HEK293 (cell line): ENCODE measurements at regions not wholly inside any gene's neighbourhood (a gene's known extent, or its start where the extent isn't known, plus 50 kb on each side); places are given as distances from the start of the nearest gene placed in this dataset.

ENCODE experiments used
- CTCF ChIA-PET: fragments of 350-600 bp; formaldehyde crosslinking; extraction: SDS; loops from one replicate; lab custom pipeline; 2021; ENCODE audit warnings: antibody characterized with exemption; lab: Yijun Ruan, JAX
- POLR2A ChIA-PET: fragments of 300-600 bp; formaldehyde crosslinking; extraction: SDS; loops from one replicate; lab custom pipeline; 2020; ENCODE audit warnings: antibody characterized with exemption, inconsistent platforms; lab: Yijun Ruan, JAX
- H3K27ac ChIP-seq: fragments of 200-500 bp; sonication (Bioruptor generic); 2 replicates; pipeline ENCODE4 v1.5.1; 2014; ENCODE audit warnings: low read depth, low read length, control low read depth, inconsistent platforms; ENCODE audit errors: extremely low read depth
- H3K36me3 ChIP-seq, 2 experiments: fragments of 200-500 bp in 1 of 2; sonication (Bioruptor generic) in 1 of 2; 1 replicate in 1 of 2; 2 replicates in 1 of 2; pipeline ENCODE4 v1.5.1; 2014 to 2017; ENCODE audit warnings: inconsistent platforms in 2 of 2, low read length in 2 of 2; ENCODE audit not compliant: control insufficient read depth in 2 of 2, insufficient read depth in 1 of 2
- H3K4me1 ChIP-seq: fragments of 200-500 bp; sonication (Bioruptor generic); 2 replicates; pipeline ENCODE4 v1.5.1; 2014; ENCODE audit warnings: mild to moderate bottlenecking, low read length, inconsistent platforms; ENCODE audit not compliant: control insufficient read depth, insufficient read depth
- H3K4me3 ChIP-seq: 2 replicates; pipeline ENCODE4 v1.5.1; 2011; ENCODE audit warnings: low read depth, mild to moderate bottlenecking, control low read depth, low read length, moderate library complexity
- H3K9me3 ChIP-seq: fragments of 200-500 bp; sonication (Bioruptor generic); 2 replicates; pipeline ENCODE4 v1.5.1; 2014; ENCODE audit warnings: low read depth, low read length, inconsistent platforms; ENCODE audit not compliant: control insufficient read depth, insufficient read depth
- CTCF ChIP-seq: fragments of 450-650 bp; formaldehyde crosslinking; IDR thresholded peaks from 2 replicates; pipeline ENCODE4 v1.5.1; 2016; ENCODE audit warnings: missing biosample characterization, missing genetic modification characterization
- REST ChIP-seq: fragments of 450-650 bp; formaldehyde crosslinking; IDR thresholded peaks from 2 replicates; pipeline ENCODE4 v1.5.1; 2016; ENCODE audit warnings: missing biosample characterization, missing genetic modification characterization
- YY1 ChIP-seq: fragments of 450-650 bp; formaldehyde crosslinking; IDR thresholded peaks from 2 replicates; pipeline ENCODE4 v1.5.1; 2018; ENCODE audit warnings: missing biosample characterization, missing genetic modification characterization
- ZBTB49 ChIP-seq: fragments of 450-650 bp; formaldehyde crosslinking; IDR thresholded peaks from 2 replicates; pipeline ENCODE4 v1.5.1; 2016; ENCODE audit warnings: missing biosample characterization, missing genetic modification characterization, low read depth
- ZNF114 ChIP-seq: fragments of 450-650 bp; formaldehyde crosslinking; IDR thresholded peaks from 2 replicates; pipeline ENCODE4 v1.5.0; 2017; ENCODE audit warnings: missing biosample characterization, missing genetic modification characterization
- ZNF2 ChIP-seq: fragments of 450-650 bp; formaldehyde crosslinking; IDR thresholded peaks from 2 replicates; pipeline ENCODE4 v1.5.1; 2016; ENCODE audit warnings: missing biosample characterization, missing genetic modification characterization
- ZNF211 ChIP-seq: fragments of 450-650 bp; formaldehyde crosslinking; IDR thresholded peaks from 2 replicates; pipeline ENCODE4 v1.5.1; 2016; ENCODE audit warnings: low read depth, missing biosample characterization, missing genetic modification characterization
- ZNF324 ChIP-seq: fragments of 450-650 bp; formaldehyde crosslinking; IDR thresholded peaks from 2 replicates; pipeline ENCODE4 v1.5.1; 2016; ENCODE audit warnings: missing biosample characterization, missing genetic modification characterization
- ZNF449 ChIP-seq: fragments of 450-650 bp; formaldehyde crosslinking; IDR thresholded peaks from 2 replicates; pipeline ENCODE4 v1.5.1; 2017; ENCODE audit warnings: missing biosample characterization, mild to moderate bottlenecking, missing genetic modification characterization, moderate library complexity
- ZNF580 ChIP-seq: fragments of 450-650 bp; formaldehyde crosslinking; IDR thresholded peaks from 2 replicates; pipeline ENCODE4 v1.5.1; 2016; ENCODE audit warnings: missing biosample characterization, missing genetic modification characterization
- ZNF623 ChIP-seq: fragments of 450-650 bp; formaldehyde crosslinking; IDR thresholded peaks from 2 replicates; pipeline ENCODE4 v1.5.1; 2016; ENCODE audit warnings: missing biosample characterization, missing genetic modification characterization
- ZNF654 ChIP-seq: fragments of 450-650 bp; formaldehyde crosslinking; IDR thresholded peaks from 2 replicates; pipeline ENCODE4 v1.5.1; 2016; ENCODE audit warnings: low read depth, missing biosample characterization, missing genetic modification characterization
- ZNF677 ChIP-seq: fragments of 450-650 bp; IDR thresholded peaks from 2 replicates; pipeline ENCODE4 v1.5.0; 2018; ENCODE audit warnings: missing biosample characterization, mild to moderate bottlenecking, missing genetic modification characterization, moderate library complexity
- ZNF76 ChIP-seq: fragments of 450-650 bp; formaldehyde crosslinking; IDR thresholded peaks from 2 replicates; pipeline ENCODE4; 2016; ENCODE audit warnings: low read depth, missing biosample characterization, missing genetic modification characterization, borderline replicate concordance
- ZNF791 ChIP-seq: fragments of 450-650 bp; formaldehyde crosslinking; IDR thresholded peaks from 2 replicates; pipeline ENCODE4 v1.5.1; 2016; ENCODE audit warnings: missing biosample characterization, missing genetic modification characterization

- H3K4me1 ChIP-seq, result no peaks in the 10 kb centered on the region
- TF ChIP-seq ZNF791 (no peak), ZNF623 (tag by site-specific recombination) (no peak), REST (no peak), ZNF654 (tag by site-specific recombination) (no peak), ZNF114 (tag by site-specific recombination) (no peak), ZNF324 (no peak), ZNF76 (tag by site-specific recombination) (no peak), ZNF449 (tag by site-specific recombination) (no peak)
- TF ChIP-seq, all 188 proteins: peak for 0
- no peak overlapping the region for H3K27ac ChIP-seq
- ChIA-PET POLR2A (no interaction called here), CTCF (no interaction called here)
- no peaks in the 10 kb centered on the region for H3K36me3 ChIP-seq
- H3K9me3 ChIP-seq, result no peaks in the 10 kb centered on the region
- H3K4me3 ChIP-seq, result no peak overlapping the region
Observed at GRCh38 chr2:129847043-129847442, 132.4 kb upstream of the RAB6C start.

- POLR2A ChIA-PET, result no interaction called here
- CTCF ChIA-PET, result interaction anchor here (0.5 to 1.2 kb wide), 7 partner anchors 11 to 1094 kb away, joined by 3 to 8 read pairs (median 3); no protein-coding TSS in a partner anchor
Observed at GRCh38 chr2:129849559-129850160, 129.8 kb upstream of the RAB6C start.

More at GRCh38 chr2:129849559-129850160, 129.8 kb upstream of the RAB6C start:
- no peaks in the 10 kb centered on the region for H3K36me3 ChIP-seq
- H3K27ac ChIP-seq, result no peak overlapping the region
- TF ChIP-seq ZNF677 (no peak), ZNF580 (tag by site-specific recombination) (no peak), ZNF2 (no peak), ZNF654 (tag by site-specific recombination) (peak; percentile 62), YY1 (peak; percentile 39; the same call in 1 of the 2 replicates), ZNF211 (tag by site-specific recombination) (no peak), ZBTB49 (tag by site-specific recombination) (no peak), CTCF (tag by site-specific recombination) (no peak)
- no peaks in the 10 kb centered on the region for H3K9me3 ChIP-seq
- no peak overlapping the region for H3K4me3 ChIP-seq
- H3K4me1 ChIP-seq, result no peaks in the 10 kb centered on the region
